PFSK-1 (cell line): ENCODE measurements at regions not wholly inside any gene's neighbourhood (a gene's known extent, or its start where the extent isn't known, plus 50 kb on each side); places are given as distances from the start of the nearest gene placed in this dataset.

Experiments used
- POLR2AphosphoS5 ChIP-seq: IDR thresholded peaks from 2 replicates; pipeline ENCODE4 v1.6.1; 2012; ENCODE audit warnings: low read depth, mild to moderate bottlenecking, control low read depth, low read length, moderate library complexity
- SIN3A ChIP-seq: IDR thresholded peaks from 2 replicates; pipeline ENCODE4 v1.6.1; 2012; ENCODE audit warnings: mild to moderate bottlenecking, low read length, moderate library complexity, borderline replicate concordance; ENCODE audit not compliant: insufficient read depth
- TAF1 ChIP-seq: IDR thresholded peaks from 2 replicates; pipeline ENCODE4 v1.6.1; 2012; ENCODE audit warnings: low read length, control low read depth, borderline replicate concordance; ENCODE audit not compliant: insufficient read depth
- TF ChIP-seq, protein P1 (sequence below), 2 experiments: IDR thresholded peaks; 2 replicates each; pipeline versions ENCODE4 v1.6.1 to v1.8.0; 2011 to 2012; ENCODE audit warnings: low read depth in 2 of 2, low read length in 2 of 2, control low read depth in 1 of 2, inconsistent platforms in 1 of 2, mild to moderate bottlenecking in 1 of 2, moderate library complexity in 1 of 2; ENCODE audit not compliant: insufficient read depth in 1 of 2

DNA sequence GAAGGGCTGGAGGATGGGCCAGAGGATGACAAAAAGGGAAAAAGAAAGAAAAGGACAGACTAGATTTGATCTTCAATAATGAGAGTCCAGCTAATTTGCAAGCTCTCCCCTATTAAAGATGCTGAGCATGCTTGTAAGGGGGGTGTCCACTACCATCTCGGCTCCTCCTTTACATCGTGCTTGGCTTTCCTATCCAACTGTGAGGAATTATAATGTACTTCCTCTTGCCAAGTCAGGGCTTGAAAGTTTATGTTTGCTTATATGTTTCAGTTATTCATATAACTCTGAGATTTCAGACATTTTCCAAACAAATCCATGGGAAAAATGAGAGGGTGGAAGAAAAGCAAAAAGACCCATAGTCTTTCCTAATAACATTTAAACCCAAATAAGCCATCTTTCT lies 387.1 kb downstream of the METTL15 start:
- no peak for TF ChIP-seq POLR2AphosphoS5
- no peak for TF ChIP-seq TAF1
- TF ChIP-seq, protein P1, sequence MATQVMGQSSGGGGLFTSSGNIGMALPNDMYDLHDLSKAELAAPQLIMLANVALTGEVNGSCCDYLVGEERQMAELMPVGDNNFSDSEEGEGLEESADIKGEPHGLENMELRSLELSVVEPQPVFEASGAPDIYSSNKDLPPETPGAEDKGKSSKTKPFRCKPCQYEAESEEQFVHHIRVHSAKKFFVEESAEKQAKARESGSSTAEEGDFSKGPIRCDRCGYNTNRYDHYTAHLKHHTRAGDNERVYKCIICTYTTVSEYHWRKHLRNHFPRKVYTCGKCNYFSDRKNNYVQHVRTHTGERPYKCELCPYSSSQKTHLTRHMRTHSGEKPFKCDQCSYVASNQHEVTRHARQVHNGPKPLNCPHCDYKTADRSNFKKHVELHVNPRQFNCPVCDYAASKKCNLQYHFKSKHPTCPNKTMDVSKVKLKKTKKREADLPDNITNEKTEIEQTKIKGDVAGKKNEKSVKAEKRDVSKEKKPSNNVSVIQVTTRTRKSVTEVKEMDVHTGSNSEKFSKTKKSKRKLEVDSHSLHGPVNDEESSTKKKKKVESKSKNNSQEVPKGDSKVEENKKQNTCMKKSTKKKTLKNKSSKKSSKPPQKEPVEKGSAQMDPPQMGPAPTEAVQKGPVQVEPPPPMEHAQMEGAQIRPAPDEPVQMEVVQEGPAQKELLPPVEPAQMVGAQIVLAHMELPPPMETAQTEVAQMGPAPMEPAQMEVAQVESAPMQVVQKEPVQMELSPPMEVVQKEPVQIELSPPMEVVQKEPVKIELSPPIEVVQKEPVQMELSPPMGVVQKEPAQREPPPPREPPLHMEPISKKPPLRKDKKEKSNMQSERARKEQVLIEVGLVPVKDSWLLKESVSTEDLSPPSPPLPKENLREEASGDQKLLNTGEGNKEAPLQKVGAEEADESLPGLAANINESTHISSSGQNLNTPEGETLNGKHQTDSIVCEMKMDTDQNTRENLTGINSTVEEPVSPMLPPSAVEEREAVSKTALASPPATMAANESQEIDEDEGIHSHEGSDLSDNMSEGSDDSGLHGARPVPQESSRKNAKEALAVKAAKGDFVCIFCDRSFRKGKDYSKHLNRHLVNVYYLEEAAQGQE (IDR thresholded peaks at IDR 0.05; ENCODE audit: insufficient read depth in 1 of 2, low read depth in 2 of 2, low read length in 2 of 2): no peak
- no peak for TF ChIP-seq SIN3A
